ENCODE measurements at regions not wholly inside any gene's neighbourhood (a gene's known extent, or its start where the extent isn't known, plus 50 kb on each side); places are given as distances from the start of the nearest gene placed in this dataset.

DNA sequence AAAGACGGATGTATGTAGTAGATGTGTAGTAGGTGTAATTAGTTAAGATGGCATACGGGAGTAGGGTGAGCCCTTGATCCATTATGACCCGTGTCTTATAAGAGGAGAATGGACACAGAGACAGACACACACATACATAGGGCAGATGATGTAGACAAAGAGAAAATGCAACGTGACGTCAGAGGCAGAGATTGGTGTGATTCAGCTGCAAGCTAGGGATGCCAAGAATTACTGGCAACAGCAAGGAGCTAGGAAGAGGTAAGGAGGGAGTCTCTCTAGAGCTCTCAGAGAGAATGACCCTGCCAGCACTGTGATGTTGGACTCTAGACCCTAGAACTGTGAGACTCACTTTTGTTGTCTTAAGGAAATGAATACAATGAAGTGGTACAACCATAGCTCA is 247.0 kb upstream of the HABP2 start (continued):
- TF ChIP-seq, protein P1, sequence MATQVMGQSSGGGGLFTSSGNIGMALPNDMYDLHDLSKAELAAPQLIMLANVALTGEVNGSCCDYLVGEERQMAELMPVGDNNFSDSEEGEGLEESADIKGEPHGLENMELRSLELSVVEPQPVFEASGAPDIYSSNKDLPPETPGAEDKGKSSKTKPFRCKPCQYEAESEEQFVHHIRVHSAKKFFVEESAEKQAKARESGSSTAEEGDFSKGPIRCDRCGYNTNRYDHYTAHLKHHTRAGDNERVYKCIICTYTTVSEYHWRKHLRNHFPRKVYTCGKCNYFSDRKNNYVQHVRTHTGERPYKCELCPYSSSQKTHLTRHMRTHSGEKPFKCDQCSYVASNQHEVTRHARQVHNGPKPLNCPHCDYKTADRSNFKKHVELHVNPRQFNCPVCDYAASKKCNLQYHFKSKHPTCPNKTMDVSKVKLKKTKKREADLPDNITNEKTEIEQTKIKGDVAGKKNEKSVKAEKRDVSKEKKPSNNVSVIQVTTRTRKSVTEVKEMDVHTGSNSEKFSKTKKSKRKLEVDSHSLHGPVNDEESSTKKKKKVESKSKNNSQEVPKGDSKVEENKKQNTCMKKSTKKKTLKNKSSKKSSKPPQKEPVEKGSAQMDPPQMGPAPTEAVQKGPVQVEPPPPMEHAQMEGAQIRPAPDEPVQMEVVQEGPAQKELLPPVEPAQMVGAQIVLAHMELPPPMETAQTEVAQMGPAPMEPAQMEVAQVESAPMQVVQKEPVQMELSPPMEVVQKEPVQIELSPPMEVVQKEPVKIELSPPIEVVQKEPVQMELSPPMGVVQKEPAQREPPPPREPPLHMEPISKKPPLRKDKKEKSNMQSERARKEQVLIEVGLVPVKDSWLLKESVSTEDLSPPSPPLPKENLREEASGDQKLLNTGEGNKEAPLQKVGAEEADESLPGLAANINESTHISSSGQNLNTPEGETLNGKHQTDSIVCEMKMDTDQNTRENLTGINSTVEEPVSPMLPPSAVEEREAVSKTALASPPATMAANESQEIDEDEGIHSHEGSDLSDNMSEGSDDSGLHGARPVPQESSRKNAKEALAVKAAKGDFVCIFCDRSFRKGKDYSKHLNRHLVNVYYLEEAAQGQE (IDR thresholded peaks at IDR 0.05; ENCODE audit: low read depth, low read length) = no peak
- no peak for TF ChIP-seq NRF1 (IDR thresholded peaks at IDR 0.05; ENCODE audit: low read depth, low read length)

DNA sequence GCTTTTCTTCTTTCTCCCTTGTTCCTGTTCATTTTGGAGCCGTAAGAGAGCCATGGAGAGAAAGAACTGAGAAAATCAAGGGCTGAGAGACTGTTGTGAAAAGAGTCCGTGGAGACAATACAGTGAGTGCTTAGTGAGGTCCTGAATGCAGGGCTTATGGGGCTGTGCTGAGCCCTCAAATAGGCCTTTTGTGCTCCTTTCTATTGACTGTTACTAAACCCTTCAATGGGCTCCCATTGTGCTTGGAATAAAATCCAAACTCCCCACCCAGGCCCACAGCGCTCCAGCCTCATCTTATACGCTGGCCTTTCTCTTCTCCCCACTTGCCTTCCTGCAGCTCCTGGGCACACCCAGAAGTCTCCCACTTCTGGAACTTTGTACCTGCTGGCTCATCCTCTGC is 243.1 kb upstream of the HABP2 start:
- ChIA-PET CTCF (no interaction called here), POLR2A (no interaction called here)
- no peak for DNase-seq
- Histone ChIP-seq H3K9me3 (no peaks in the 10 kb centered on the region), H3K27me3 (ENCODE audit: insufficient read depth) (no peaks in the 10 kb centered on the region), H3K4me2 (no peak overlapping the region), H3K9me2 (no peaks in the 10 kb centered on the region), H3F3A (replicated peaks; ENCODE audit: insufficient read depth) (no peaks in the 10 kb centered on the region), H3K4me3 (ENCODE audit: low read depth in 2 of 2, low read length in 1 of 2) (no peak overlapping the region), H3K27ac (ENCODE audit: low read depth in 2 of 2, low read length in 1 of 2) (no peak overlapping the region), H3K79me2 (ENCODE audit: insufficient read depth) (no peaks in the 10 kb centered on the region), H3K36me3 (replicated peaks in 1 of 2; ENCODE audit: control insufficient read depth in 1 of 2, insufficient read depth in 2 of 2, low read length in 1 of 2) (no peaks in the 10 kb centered on the region), H3K4me1 (ENCODE audit: control insufficient read depth in 1 of 2, insufficient read depth in 2 of 2, low read depth in 1 of 2, low read length in 1 of 2) (no peaks in the 10 kb centered on the region), H4K20me1 (ENCODE audit: insufficient read depth) (no peaks in the 10 kb centered on the region), H2AFZ (ENCODE audit: low read depth) (no peak overlapping the region), H3K9ac (no peak overlapping the region)
- TF ChIP-seq GATA2 (CRISPR knock-in tag; IDR thresholded peaks at IDR 0.05) (no peak), EZH2phosphoT487 (IDR thresholded peaks at IDR 0.05; ENCODE audit: borderline replicate concordance, low read depth) (no peak), FOXJ3 (CRISPR knock-in tag; IDR thresholded peaks at IDR 0.05) (no peak), FOSL2 (IDR thresholded peaks at IDR 0.05; ENCODE audit: borderline replicate concordance, low read depth) (no peak), MEF2A (IDR thresholded peaks at IDR 0.05; ENCODE audit: borderline replicate concordance, low read depth) (no peak), TCF12 (IDR thresholded peaks at IDR 0.05) (no peak), SIN3A (IDR thresholded peaks at IDR 0.05; ENCODE audit: borderline replicate concordance, low read depth, low read length) (no peak), ELF1 (IDR thresholded peaks at IDR 0.05) (no peak), NFIC (IDR thresholded peaks at IDR 0.05; ENCODE audit: borderline replicate concordance) (no peak), RAD21 (IDR thresholded peaks at IDR 0.05; ENCODE audit: low read length) (no peak), NRF1 (IDR thresholded peaks at IDR 0.05; ENCODE audit: low read depth, low read length) (no peak), POLR2AphosphoS5 (IDR thresholded peaks at IDR 0.05; ENCODE audit: low read depth, low read length) (no peak), RFX5 (IDR thresholded peaks at IDR 0.05; ENCODE audit: low read length) (no peak)
- TF ChIP-seq, protein P2, sequence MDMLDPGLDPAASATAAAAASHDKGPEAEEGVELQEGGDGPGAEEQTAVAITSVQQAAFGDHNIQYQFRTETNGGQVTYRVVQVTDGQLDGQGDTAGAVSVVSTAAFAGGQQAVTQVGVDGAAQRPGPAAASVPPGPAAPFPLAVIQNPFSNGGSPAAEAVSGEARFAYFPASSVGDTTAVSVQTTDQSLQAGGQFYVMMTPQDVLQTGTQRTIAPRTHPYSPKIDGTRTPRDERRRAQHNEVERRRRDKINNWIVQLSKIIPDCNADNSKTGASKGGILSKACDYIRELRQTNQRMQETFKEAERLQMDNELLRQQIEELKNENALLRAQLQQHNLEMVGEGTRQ (IDR thresholded peaks at IDR 0.05; ENCODE audit: borderline replicate concordance, low read depth, low read length) = no peak
- TF ChIP-seq, protein P3, sequence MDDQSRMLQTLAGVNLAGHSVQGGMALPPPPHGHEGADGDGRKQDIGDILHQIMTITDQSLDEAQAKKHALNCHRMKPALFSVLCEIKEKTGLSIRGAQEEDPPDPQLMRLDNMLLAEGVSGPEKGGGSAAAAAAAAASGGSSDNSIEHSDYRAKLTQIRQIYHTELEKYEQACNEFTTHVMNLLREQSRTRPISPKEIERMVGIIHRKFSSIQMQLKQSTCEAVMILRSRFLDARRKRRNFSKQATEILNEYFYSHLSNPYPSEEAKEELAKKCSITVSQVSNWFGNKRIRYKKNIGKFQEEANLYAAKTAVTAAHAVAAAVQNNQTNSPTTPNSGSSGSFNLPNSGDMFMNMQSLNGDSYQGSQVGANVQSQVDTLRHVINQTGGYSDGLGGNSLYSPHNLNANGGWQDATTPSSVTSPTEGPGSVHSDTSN (IDR thresholded peaks at IDR 0.05) = no peak
- TF ChIP-seq, protein P4, sequence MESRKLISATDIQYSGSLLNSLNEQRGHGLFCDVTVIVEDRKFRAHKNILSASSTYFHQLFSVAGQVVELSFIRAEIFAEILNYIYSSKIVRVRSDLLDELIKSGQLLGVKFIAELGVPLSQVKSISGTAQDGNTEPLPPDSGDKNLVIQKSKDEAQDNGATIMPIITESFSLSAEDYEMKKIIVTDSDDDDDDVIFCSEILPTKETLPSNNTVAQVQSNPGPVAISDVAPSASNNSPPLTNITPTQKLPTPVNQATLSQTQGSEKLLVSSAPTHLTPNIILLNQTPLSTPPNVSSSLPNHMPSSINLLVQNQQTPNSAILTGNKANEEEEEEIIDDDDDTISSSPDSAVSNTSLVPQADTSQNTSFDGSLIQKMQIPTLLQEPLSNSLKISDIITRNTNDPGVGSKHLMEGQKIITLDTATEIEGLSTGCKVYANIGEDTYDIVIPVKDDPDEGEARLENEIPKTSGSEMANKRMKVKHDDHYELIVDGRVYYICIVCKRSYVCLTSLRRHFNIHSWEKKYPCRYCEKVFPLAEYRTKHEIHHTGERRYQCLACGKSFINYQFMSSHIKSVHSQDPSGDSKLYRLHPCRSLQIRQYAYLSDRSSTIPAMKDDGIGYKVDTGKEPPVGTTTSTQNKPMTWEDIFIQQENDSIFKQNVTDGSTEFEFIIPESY (IDR thresholded peaks at IDR 0.05; ENCODE audit: borderline replicate concordance, low read depth) = no peak
- TF ChIP-seq, protein P1 (IDR thresholded peaks at IDR 0.05; ENCODE audit: low read depth, low read length) = no peak
- WGBS (ENCODE audit: low lambda C conversion rate) = 83% methylated on average over 4 of the region's 4 CpGs
